Adrenal gland (tissue), 9 donors: ENCODE measurements at regions not wholly inside any gene's neighbourhood (a gene's known extent, or its start where the extent isn't known, plus 50 kb on each side); places are given as distances from the start of the nearest gene placed in this dataset.

ENCODE experiments used
- DNase-seq, 7 donors: peaks; one replicate each; pipeline ENCODE4 v3.0.0-alpha.2; 2019 to 2020
- H3K27ac ChIP-seq, 5 donors: fragments of 200-600 bp; sonication (generic) in 4 of 5; 1 replicate in 3 of 5; 2 replicates in 2 of 5; pipeline versions ENCODE4 v1.5.1 to v1.8.0; 2016 to 2020; ENCODE audit warnings: mild to moderate bottlenecking in 1 of 5
- H3K27me3 ChIP-seq: fragments of 200-600 bp; 2 replicates; pipeline ENCODE4 v1.8.0; 2021
- H3K36me3 ChIP-seq, 2 donors: fragments of 200-600 bp; replicated peaks in 1 of 2; 1 replicate in 1 of 2; 2 replicates in 1 of 2; pipeline versions ENCODE4 v1.5.1 to v1.8.0; 2018 to 2022
- H3K4me1 ChIP-seq, 2 donors: fragments of 200-600 bp; replicated peaks in 1 of 2; 1 replicate in 1 of 2; 2 replicates in 1 of 2; pipeline versions ENCODE4 v1.5.1 to v1.8.0; 2018 to 2021
- H3K4me3 ChIP-seq, 4 donors: fragments of 200-600 bp; sonication (generic) in 3 of 4; one replicate each; pipeline ENCODE4 v1.5.1; 2016 to 2018
- H3K9me3 ChIP-seq, 3 donors: fragments of 200-600 bp; sonication (generic) in 1 of 3; replicated peaks in 1 of 3; 1 replicate in 2 of 3; 2 replicates in 1 of 3; pipeline versions ENCODE4 v1.5.1 to v1.8.0; 2016 to 2021
- POLR2A ChIP-seq, 2 donors: fragments of 450-650 bp; IDR thresholded peaks; one replicate each; pipeline ENCODE4 v1.6.1; 2017; ENCODE audit warnings: antibody characterized with exemption in 2 of 2, mild to moderate bottlenecking in 2 of 2, moderate library complexity in 1 of 2
- WGBS, 4 donors: extraction: QIAGEN DNeasy Blood & Tissue Kit in 2 of 4; methylation state at CpG; one replicate each; pipeline versions ENCODE4 v1.1.5 to v1.1.7; 2013 to 2017; 5-methylcytosine and 5-hydroxymethylcytosine counted together
- intact Hi-C, 2 donors: fragments of 100-400 bp; cut with DNase I; formaldehyde crosslinking; loops; one replicate each; pipeline versions ENCODE4 v1.14.1 to v1.15.0; 2022 to 2023
- TF ChIP-seq, protein P1 (sequence below), 6 experiments: fragments of 450-650 bp in 4 of 6; fragments of 200-600 bp in 2 of 6; sonication (generic) in 1 of 6; IDR thresholded peaks; 1 replicate in 5 of 6; 2 replicates in 1 of 6; pipeline versions ENCODE4 v1.5.1 to v1.8.0; 2016 to 2021; ENCODE audit warnings: antibody characterized with exemption in 6 of 6, mild to moderate bottlenecking in 2 of 6, moderate library complexity in 1 of 6
- donor health status: healthy with polysubstance abuse.
- donor health status: Bipolar disorder and iron deficiency.
- donor health status: DM: yes; HTN: yes; CAD: no.
- donor health status: DM: no; HTN: no; CAD: no.
- donor health status: DM: no; HTN: no; CAD: no.

DNA sequence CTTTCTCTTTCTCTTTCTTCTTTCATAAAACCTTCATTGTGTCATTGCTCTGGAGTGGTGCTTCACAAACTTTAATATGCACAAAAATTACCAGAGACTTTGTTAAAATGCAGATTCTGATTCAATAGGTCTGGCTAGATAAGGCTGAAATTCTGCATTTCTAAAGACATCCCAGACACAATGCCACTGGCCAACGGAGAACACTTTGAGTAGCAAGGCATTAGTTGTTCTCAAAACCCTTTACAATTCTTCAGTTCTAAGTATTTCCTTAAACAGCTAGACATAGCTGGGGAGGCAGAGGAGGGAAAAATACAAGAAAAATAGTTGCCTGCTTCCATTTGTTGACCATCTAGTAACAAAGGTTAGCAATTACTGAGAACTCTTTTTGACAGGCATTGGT, 101.8 kb upstream of the PIK3C3 start:
- H3K9me3 ChIP-seq: no peaks in the 10 kb centered on the region
- DNase-seq: no peak
- no peaks in the 10 kb centered on the region for H3K36me3 ChIP-seq
- H3K27ac ChIP-seq: no peak overlapping the region
- intact Hi-C loops: no loop called here
- no peak overlapping the region for H3K4me3 ChIP-seq
- TF ChIP-seq, protein P1, sequence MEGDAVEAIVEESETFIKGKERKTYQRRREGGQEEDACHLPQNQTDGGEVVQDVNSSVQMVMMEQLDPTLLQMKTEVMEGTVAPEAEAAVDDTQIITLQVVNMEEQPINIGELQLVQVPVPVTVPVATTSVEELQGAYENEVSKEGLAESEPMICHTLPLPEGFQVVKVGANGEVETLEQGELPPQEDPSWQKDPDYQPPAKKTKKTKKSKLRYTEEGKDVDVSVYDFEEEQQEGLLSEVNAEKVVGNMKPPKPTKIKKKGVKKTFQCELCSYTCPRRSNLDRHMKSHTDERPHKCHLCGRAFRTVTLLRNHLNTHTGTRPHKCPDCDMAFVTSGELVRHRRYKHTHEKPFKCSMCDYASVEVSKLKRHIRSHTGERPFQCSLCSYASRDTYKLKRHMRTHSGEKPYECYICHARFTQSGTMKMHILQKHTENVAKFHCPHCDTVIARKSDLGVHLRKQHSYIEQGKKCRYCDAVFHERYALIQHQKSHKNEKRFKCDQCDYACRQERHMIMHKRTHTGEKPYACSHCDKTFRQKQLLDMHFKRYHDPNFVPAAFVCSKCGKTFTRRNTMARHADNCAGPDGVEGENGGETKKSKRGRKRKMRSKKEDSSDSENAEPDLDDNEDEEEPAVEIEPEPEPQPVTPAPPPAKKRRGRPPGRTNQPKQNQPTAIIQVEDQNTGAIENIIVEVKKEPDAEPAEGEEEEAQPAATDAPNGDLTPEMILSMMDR (IDR thresholded peaks at IDR 0.05): no peak
- no peak for TF ChIP-seq POLR2A (IDR thresholded peaks at IDR 0.05)
- H3K27me3 ChIP-seq: no peaks in the 10 kb centered on the region
- 60 to 72% (median 70%) methylated on average over 1 of the region's 1 CpG for whole genome bisulfite sequencing, 4 donors
- peaks cover 5% of the 10 kb centered on the region in 2 donors for H3K4me1 ChIP-seq

DNA sequence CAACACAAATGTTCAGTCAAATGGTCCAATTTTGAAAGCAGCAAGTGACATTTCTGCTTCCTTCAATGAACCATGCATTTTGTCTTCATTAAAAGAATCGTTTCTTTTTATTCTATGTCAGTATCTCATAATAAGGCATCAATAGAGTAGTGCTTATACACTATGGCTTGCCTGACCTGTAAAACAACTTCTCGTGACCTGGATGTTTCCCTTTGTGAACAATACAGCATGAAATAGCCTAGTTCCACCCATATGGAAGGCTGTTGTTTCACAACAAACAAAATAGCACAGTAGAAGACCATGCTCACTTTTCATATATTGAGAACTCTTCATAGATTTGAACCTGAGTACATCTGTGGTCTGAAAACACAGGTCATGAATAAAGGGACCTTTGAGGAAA, 104.3 kb upstream of the PIK3C3 start:
- no peaks in the 10 kb centered on the region for H3K36me3 ChIP-seq
- H3K4me3 ChIP-seq: no peak overlapping the region
- no peak for DNase-seq
- 79 to 86% (median 81%) methylated on average over 2 of the region's 2 CpGs for WGBS, 4 donors
- intact Hi-C loops: no loop called here
- H3K9me3 ChIP-seq: no peaks in the 10 kb centered on the region
- H3K27me3 ChIP-seq: no peaks in the 10 kb centered on the region
- H3K27ac ChIP-seq: no peak overlapping the region
- TF ChIP-seq POLR2A (IDR thresholded peaks at IDR 0.05): no peak
- TF ChIP-seq, protein P1 (IDR thresholded peaks at IDR 0.05): no peak
- peaks cover 5% of the 10 kb centered on the region in 2 donors for H3K4me1 ChIP-seq

DNA sequence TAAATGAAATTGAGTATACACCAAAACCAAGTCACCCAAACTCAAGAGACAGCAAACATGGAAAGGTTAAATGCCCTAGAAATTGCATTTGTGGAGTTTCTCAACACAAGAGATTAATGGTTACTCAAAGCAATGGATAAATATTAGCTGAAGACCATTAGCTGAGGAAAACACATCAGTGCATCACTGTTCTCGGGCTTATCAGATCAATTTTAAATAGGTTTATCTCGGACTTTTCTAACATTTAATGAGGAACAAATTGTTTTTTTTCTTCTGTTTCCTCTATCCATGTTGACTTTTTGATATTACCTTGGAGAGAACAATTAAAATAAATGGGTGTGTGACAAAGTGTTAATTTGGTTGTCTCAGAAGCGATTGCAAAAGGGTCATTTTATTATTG, 105.4 kb upstream of the PIK3C3 start:
- no peaks in the 10 kb centered on the region for H3K36me3 ChIP-seq
- intact Hi-C loops: no loop called here
- TF ChIP-seq, protein P1 (IDR thresholded peaks at IDR 0.05): no peak
- TF ChIP-seq POLR2A (IDR thresholded peaks at IDR 0.05): no peak
- no peak overlapping the region for H3K27ac ChIP-seq
- DNase-seq: no peak
- 77 to 86% (median 80%) methylated on average over 3 of the region's 3 CpGs for WGBS, 4 donors
- H3K4me1 ChIP-seq: peaks cover 5% of the 10 kb centered on the region in 2 donors
- H3K4me3 ChIP-seq: no peak overlapping the region
- no peaks in the 10 kb centered on the region for H3K27me3 ChIP-seq
- H3K9me3 ChIP-seq: no peaks in the 10 kb centered on the region

DNA sequence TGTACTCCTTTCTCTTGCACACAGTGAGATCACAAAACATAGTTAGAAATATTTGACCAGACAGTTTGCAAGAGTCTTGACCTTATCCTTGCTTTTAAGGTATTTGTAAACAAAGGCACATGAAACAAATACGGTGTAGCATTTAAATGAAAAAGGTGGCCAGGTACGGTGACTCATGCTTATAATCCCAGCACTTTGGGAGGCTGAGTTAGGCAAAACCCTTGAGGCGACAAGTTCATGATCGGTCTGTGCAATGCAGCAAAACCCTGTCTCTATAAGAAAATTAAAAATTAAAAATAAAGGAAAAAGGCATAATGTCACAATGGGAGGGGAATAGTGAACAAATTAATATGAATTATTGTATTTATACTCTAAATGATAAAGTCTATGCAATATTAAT, 109.5 kb upstream of the PIK3C3 start:
- Histone ChIP-seq H3K27me3 (no peaks in the 10 kb centered on the region), H3K4me3 (no peak overlapping the region), H3K4me1 (no peaks in the 10 kb centered on the region), H3K27ac (no peak overlapping the region), H3K9me3 (no peaks in the 10 kb centered on the region), H3K36me3 (no peaks in the 10 kb centered on the region)
- TF ChIP-seq, protein P1 (IDR thresholded peaks at IDR 0.05): no peak
- TF ChIP-seq POLR2A (IDR thresholded peaks at IDR 0.05): no peak
- DNase-seq: no peak
- intact Hi-C loops: no loop called here
- WGBS, 4 donors: 86 to 94% (median 88%) methylated on average over 4 of the region's 4 CpGs
